KBM-7 (cell line): ENCODE measurements at regions not wholly inside any gene's neighbourhood (a gene's known extent, or its start where the extent isn't known, plus 50 kb on each side); places are given as distances from the start of the nearest gene placed in this dataset.
A peak's percentile ranks its signal among the peaks of the same experiment; 100 is the strongest.

Experiments
- DNase-seq: peaks from one replicate; pipeline ENCODE4 v3.0.0-alpha.2; 2015
- in situ Hi-C: fragments of 300-500 bp; cut with MboI; formaldehyde crosslinking; loops from 2 replicates; pipeline ENCODE4 v1.14.3; 2020; ENCODE audit warnings: low sequenced_read_pairs, low pct_unique_long_range_greater_than_20kb, mixed read lengths

GRCh38 chr11:8814209-8814922 is 96.6 kb upstream of the AKIP1 start:
- in situ Hi-C loops: no loop called here
- DNase-seq: peak; percentile 85

DNA sequence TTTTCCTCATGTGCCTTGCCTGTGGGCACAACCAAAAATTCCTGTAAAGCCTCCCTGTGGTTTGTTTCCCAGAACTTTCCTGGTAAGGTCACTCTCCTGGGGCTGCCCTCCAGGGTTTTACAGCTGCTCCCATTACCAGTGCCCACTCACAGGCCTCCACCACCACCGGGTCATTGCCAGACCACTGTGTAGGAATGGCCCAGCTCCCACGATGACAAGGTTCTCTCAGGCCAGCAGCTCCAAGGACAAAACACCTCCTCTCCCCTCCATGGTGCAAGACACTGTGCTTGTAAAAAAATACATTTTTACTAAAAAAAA is 96.1 kb upstream of the AKIP1 start:
- no peak for DNase-seq
- in situ Hi-C loops: no loop called here

- DNase-seq: no peak
- in situ Hi-C loops: no loop called here
Measured at GRCh38 chr11:8818421-8818820, 92.6 kb upstream of the AKIP1 start.

GRCh38 chr11:8820401-8820800 is 90.6 kb upstream of the AKIP1 start:
- DNase-seq: no peak
- in situ Hi-C loops: no loop called here

DNA sequence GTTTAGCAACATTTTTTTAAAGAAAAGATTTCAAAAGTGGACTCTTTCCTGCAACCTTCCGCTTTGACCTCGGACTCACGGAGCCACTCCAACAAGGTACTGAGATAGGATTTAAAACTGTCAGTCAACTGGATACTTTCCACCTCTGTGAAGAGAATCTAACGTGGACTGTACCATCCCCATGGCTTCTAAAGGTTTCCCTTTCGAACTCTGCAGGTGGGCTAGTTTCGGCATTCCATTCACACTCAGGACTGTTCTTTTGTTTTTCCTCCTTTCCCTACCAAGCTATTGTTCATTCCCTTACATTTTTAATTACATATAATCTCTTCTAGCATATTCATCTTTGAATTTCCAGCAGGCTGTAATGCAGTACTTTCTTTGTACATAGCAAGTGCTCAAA is 88.5 kb upstream of the AKIP1 start:
- DNase-seq: no peak
- in situ Hi-C loops: no loop called here

GRCh38 chr11:8823174-8823742 is 87.7 kb upstream of the AKIP1 start:
- DNase-seq: no peak
- in situ Hi-C loops: no loop called here

GRCh38 chr11:8826139-8826786 is 84.7 kb upstream of the AKIP1 start:
- no peak for DNase-seq
- in situ Hi-C loops: no loop called here

- in situ Hi-C loops: no loop called here
- DNase-seq: no peak
Measured at GRCh38 chr11:8826901-8827560, 84.0 kb upstream of the AKIP1 start.

- in situ Hi-C loops: no loop called here
- no peak for DNase-seq
Measured at GRCh38 chr11:8828046-8828445, 82.9 kb upstream of the AKIP1 start.

- in situ Hi-C loops: no loop called here
- peak; percentile 66 for DNase-seq
Measured at GRCh38 chr11:8828580-8829361, 82.2 kb upstream of the AKIP1 start.

GRCh38 chr11:8829556-8829955 is 81.4 kb upstream of the AKIP1 start:
- DNase-seq: peak; percentile 52
- in situ Hi-C loops: no loop called here

DNA sequence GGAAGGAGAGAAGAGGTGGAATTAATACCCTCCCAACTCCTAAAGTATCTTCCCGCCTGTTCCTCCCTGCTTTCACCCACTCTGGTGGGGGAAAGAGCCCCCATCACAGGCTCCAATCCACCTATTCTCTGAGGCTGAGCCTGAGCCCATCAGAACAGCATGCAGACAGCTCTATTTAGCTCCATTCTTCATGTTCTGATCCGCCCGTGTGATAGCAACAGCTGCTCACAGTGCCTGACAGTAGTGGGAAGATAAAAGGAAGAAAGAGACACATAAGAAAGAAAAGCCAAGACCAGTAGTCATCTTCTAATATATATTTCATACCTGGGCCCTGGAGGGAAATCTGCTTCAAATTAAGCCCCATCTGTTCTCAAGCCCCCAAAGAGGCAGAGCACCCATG is 80.3 kb upstream of the AKIP1 start:
- no peak for DNase-seq
- in situ Hi-C loops: no loop called here

DNA sequence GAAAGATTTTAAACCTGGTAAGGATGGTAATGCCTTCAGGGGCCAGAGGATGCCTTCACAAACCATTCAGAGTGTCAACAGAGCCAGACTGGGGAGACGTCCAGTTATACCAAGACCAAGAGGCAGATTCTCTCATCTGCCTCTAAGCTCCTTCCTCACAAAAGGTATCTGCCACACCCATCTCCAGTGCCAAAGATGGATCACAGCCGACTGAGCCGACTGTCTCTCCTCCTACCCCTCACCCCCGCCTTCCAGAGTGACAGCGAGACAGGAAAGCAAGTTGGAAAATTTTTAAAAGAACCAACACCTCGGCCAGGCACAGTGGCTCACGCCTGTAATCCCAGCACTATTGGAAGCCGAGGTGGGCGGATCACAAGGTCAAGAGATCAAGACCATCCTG is 79.1 kb upstream of the AKIP1 start:
- DNase-seq: no peak
- in situ Hi-C loops: no loop called here

DNA sequence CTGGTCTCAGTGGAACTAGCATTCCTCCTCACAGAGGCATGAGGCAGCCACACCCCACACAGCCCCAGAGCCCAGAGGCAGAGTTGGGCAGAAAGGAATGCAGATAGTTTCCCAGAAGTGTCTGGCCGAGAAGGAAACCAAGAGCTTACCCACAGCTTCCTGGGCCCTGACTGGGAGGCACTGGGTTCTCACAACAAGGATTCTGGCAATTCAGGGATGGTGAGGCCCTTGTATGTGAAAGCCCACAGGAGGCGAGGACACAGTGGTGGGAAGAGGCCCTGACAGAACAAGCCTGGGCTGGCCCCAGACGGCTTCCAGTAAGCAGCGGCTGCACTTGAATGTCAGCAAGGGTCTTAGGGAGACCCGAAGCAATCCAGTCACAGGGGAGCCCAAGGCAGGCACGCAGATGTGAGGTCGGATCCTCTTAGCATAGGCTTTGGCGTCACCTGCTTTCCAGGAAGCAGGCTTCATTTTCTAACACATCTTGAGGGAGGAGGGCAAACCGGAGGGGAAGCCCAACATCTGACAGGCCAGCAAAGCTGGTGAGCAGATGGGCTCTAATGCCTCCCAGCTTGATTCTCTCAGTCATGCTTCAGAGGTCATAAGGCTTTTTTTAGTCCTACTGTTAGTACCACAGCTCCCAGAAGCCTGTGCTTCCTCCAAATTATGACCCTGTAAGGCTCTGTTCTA is 78.3 kb upstream of the AKIP1 start:
- peak; percentile 92 for DNase-seq
- in situ Hi-C loops: no loop called here

DNA sequence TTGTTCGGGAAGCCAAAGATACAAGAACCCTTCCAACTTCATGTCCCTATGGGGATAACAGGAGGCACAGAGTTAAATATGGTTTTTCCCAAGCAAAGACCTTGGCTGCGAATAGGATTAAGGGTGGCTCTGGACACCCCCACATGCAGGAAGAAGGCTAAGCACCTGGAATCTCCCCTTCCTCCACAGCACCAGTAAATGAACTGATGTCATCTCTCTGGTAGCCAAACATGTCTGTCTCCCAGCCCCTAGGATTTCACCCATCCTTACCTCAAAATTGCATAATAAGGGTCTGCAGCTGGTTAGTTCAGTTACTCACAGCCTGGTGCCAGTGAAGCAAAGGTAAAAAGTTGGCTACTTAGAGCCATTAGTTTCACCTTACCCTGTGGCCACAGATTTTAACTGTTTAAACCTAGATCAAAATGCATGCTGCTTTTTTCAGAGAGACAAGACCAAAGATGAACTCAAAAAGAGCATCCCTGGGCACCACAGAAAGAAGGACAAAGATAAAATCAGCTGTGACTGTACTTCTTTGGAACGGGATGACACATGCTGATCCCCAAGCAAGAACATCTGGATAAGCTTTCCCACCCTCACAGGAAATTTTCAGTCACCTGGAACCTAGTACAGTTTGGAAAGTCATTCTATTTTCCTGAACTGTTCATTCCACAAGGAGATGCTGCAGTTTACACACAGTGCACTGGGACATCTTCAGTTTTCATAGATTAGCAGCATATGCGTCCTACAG is 77.2 kb upstream of the AKIP1 start:
- no peak for DNase-seq
- in situ Hi-C loops: no loop called here

GRCh38 chr11:8834379-8834778 is 76.6 kb upstream of the AKIP1 start:
- no peak for DNase-seq
- in situ Hi-C loops: no loop called here

DNA sequence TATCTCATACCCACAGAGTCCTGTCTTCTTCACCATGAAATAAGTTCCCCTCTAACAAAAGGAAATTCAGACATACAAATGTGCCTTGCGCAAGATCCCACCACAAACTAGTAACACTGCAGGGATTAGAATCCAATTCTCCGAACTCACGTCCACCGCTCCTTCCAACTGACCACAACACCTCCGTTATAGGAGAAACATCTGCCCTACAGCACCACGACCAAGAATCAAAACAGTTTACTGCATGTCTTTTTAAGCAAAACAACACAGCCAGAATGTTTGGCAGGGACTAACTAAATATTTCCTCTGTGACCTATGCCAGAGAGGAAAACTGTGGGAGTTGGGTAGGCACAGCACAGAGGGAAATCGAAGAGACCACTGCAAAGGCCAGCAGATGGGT is 72.7 kb upstream of the AKIP1 start:
- peak; percentile 81 for DNase-seq
- in situ Hi-C loops: no loop called here

- DNase-seq: no peak
- in situ Hi-C loops: no loop called here
Measured at GRCh38 chr11:8839306-8839956, 71.6 kb upstream of the AKIP1 start.
